Psoas muscle (tissue), 7 donors: ENCODE measurements at regions not wholly inside any gene's neighbourhood (a gene's known extent, or its start where the extent isn't known, plus 50 kb on each side); places are given as distances from the start of the nearest gene placed in this dataset.

ENCODE experiments used
- ATAC-seq, 4 donors: fragments of 200-7000 bp; cut with Tn5 transposase; one replicate each; pipeline ENCODE4 v1.9.1; 2020; ENCODE audit warnings: moderate library complexity in 3 of 4, mild to moderate bottlenecking in 2 of 4
- DNase-seq, 2 donors: peaks; one replicate each; pipeline ENCODE4 v3.0.0-alpha.2; 2020
- H3K27ac ChIP-seq: fragments of 200-600 bp; one replicate; pipeline ENCODE4 v1.8.0; 2022
- H3K27me3 ChIP-seq, 3 donors: fragments of 200-600 bp in 1 of 3; one replicate each; pipeline versions ENCODE4 v1.6.1 to v1.8.0; 2013 to 2022; ENCODE audit warnings: low read length in 2 of 3, mild to moderate bottlenecking in 2 of 3, moderate library complexity in 1 of 3; ENCODE audit not compliant: insufficient read depth in 3 of 3
- H3K36me3 ChIP-seq, 2 donors: fragments of 200-600 bp in 1 of 2; one replicate each; pipeline versions ENCODE4 v1.6.1 to v1.8.0; 2013 to 2022; ENCODE audit warnings: low read depth in 1 of 2, mild to moderate bottlenecking in 1 of 2, moderate library complexity in 1 of 2; ENCODE audit not compliant: insufficient read depth in 1 of 2
- H3K4me1 ChIP-seq: fragments of 200-600 bp; one replicate; pipeline ENCODE4 v1.8.0; 2022
- H3K4me3 ChIP-seq: fragments of 200-600 bp; one replicate; pipeline ENCODE4 v1.8.0; 2022; ENCODE audit warnings: mild to moderate bottlenecking
- H3K9me3 ChIP-seq: fragments of 200-600 bp; one replicate; pipeline ENCODE4 v1.8.0; 2022
- WGBS, 3 donors: extraction: QIAGEN DNeasy Blood & Tissue Kit; methylation state at CpG; one replicate each; pipeline versions ENCODE4 v1.1.6 to v1.1.7; 2013; 5-methylcytosine and 5-hydroxymethylcytosine counted together
- intact Hi-C, 2 donors: fragments of 100-400 bp; cut with DNase I; formaldehyde crosslinking; loops; one replicate each; pipeline versions ENCODE4 v1.11.0 to v1.14.2; 2022
- TF ChIP-seq, protein P1 (sequence below): fragments of 200-600 bp; IDR thresholded peaks from one replicate; pipeline ENCODE4 v1.8.0; 2022; ENCODE audit warnings: antibody characterized with exemption
- donor health status: healthy with polysubstance abuse.
- donor health status: DM: no; HTN: no; CAD: no; lungs with moderate emphysema.
- donor health status: Bipolar disorder and iron deficiency.
- donor health status: healthy.
- donor health status: DM: yes; HTN: yes; CAD: no.
- donor health status: DM: no; HTN: no; CAD: no.
- donor health status: DM: yes; HTN: yes; CAD: no.

DNA sequence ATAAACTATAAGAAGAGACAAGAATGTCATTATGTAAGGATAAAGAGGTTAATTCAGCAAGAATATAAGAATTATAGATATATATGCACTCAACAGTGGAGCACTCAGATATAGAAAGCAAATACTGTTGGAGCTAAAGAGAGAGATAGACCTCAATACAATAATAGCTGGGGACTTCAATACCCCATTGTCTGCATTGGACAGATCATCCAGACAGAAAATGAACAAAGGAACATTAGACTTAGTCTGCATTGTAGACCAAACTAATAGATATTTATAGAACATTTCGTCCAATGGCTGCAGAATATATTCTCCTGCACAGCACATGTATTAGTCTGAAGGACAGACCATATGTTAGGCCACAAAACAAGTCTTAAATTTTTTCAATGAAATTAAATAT is 777.1 kb downstream of the CDH18 start:
- no peak overlapping the region for H3K4me3 ChIP-seq
- no peaks in the 10 kb centered on the region for H3K4me1 ChIP-seq
- no peak for DNase-seq
- intact Hi-C loops = no loop called here
- WGBS, 3 donors = 79 to 89% (median 81%) methylated on average over 1 of the region's 1 CpG
- H3K27me3 ChIP-seq = no peaks in the 10 kb centered on the region
- TF ChIP-seq, protein P1, sequence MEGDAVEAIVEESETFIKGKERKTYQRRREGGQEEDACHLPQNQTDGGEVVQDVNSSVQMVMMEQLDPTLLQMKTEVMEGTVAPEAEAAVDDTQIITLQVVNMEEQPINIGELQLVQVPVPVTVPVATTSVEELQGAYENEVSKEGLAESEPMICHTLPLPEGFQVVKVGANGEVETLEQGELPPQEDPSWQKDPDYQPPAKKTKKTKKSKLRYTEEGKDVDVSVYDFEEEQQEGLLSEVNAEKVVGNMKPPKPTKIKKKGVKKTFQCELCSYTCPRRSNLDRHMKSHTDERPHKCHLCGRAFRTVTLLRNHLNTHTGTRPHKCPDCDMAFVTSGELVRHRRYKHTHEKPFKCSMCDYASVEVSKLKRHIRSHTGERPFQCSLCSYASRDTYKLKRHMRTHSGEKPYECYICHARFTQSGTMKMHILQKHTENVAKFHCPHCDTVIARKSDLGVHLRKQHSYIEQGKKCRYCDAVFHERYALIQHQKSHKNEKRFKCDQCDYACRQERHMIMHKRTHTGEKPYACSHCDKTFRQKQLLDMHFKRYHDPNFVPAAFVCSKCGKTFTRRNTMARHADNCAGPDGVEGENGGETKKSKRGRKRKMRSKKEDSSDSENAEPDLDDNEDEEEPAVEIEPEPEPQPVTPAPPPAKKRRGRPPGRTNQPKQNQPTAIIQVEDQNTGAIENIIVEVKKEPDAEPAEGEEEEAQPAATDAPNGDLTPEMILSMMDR = no peak
- H3K36me3 ChIP-seq = no peaks in the 10 kb centered on the region
- ATAC-seq = no peak
- H3K27ac ChIP-seq = no peak overlapping the region
- H3K9me3 ChIP-seq = peaks cover 9% of the 10 kb centered on the region

DNA sequence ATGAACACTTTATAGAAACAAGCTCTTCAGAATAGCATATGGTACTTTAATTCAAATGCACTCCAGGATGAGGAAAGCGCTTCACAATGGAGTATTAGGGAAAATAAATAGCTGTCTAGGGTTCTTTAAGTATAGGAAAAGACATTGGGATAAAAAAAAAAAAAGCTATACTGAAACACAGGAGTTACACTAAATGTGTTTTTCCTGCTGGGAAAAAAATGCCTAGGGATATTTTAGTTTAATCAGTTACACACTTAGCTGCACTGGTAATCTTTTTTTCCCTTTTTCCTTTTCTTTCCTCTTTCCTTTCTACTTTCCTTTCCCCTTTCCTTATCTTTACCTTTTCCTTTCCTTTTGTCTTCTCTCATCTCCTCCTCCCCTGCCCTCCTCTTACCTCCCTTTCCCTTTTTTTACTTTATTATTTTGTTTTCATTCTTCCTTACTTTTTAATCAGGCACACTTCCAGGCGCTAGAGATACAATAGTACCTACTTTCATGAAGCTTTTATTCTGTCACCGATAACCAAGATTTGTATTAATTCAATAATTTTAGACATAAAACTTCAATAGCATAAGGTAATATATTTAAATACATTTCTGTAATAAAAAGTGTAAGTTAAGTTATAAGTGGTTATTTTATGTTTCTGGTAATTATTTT is 758.7 kb downstream of the CDH18 start:
- Histone ChIP-seq H3K27me3 (no peaks in the 10 kb centered on the region), H3K4me3 (no peak overlapping the region), H3K4me1 (no peaks in the 10 kb centered on the region), H3K9me3 (no peaks in the 10 kb centered on the region), H3K36me3 (no peaks in the 10 kb centered on the region), H3K27ac (no peak overlapping the region)
- DNase-seq (no peak), ATAC-seq (no peak)
- TF ChIP-seq, protein P1 = no peak
- WGBS, 3 donors = 90 to 91% (median 90%) methylated on average over 3 of the region's 3 CpGs
- intact Hi-C loops = no loop called here

DNA sequence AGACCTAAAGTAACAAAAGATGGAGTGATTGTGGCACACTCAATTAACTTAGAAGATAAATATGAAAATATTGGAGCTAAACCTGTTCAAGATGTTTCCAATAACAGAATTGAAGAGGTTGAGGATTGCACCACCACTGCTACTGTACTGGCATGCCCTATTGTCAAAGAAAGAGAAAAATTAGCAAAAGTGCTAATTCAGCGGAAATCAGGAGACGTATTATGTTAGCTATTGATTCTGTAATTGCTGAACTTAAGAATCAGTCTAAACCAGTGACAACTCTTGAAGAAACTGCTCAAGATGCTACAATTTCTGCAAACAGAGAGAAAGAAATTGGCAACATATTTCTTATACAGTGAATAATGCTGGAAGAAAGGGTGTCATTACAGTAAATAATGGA is 754.4 kb downstream of the CDH18 start:
- intact Hi-C loops = no loop called here
- Histone ChIP-seq H3K4me1 (no peaks in the 10 kb centered on the region), H3K9me3 (no peaks in the 10 kb centered on the region), H3K4me3 (no peak overlapping the region), H3K27me3 (no peaks in the 10 kb centered on the region), H3K36me3 (no peaks in the 10 kb centered on the region), H3K27ac (no peak overlapping the region)
- DNase-seq (no peak), ATAC-seq (no peak)
- TF ChIP-seq, protein P1 = no peak
- 91 to 96% (median 92%) methylated on average over 2 of the region's 2 CpGs for WGBS, 3 donors

DNA sequence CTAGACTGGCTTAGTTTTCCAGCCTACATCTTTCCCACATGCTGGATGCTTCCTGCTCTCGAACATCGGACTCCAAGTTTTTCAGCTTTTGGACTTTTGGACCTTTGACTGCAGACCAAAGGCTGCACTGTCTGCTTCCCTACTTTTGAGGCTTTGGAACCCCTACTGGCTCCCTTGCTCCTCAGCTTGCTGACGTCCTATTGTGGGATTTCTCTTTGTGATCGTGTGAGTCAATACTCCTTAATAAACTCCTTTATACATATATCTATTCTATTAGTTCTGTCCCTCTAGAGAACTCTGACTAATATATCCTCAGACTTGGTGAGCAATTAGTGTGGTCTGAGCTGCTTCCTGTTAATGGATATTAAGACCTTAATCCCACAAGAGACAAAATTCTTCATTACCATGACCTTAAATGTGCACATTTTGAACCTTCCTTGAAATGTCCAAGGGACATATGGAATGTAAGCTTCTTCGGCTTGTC is 752.9 kb downstream of the CDH18 start:
- WGBS, 3 donors = 64 to 82% (median 70%) methylated on average over 5 of the region's 5 CpGs
- no peak for ATAC-seq
- TF ChIP-seq, protein P1 = no peak

DNA sequence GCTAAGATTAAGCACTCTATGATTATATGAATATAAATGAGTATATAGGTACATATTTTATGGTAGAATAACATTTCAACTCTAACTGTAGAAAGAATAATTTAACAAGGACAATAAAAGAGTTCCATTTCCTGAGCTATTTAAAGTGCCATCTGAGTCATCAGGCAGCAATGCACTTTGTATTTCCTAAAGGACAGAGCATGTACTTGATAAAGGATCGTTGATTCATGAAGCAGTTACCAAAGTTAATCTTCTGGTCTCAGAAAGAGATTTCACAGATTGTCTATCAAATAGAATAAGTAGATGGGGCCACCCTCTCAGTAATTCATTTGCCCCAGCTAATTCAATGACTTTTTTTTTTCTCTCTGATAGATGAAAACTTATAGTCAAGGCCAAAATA is 747.8 kb downstream of the CDH18 start:
- TF ChIP-seq, protein P1 = no peak
- WGBS, 3 donors = 47 to 54% (median 48%) methylated on average over 1 of the region's 1 CpG
- no peaks in the 10 kb centered on the region for H3K9me3 ChIP-seq
- ATAC-seq (no peak), DNase-seq (no peak)
- no peaks in the 10 kb centered on the region for H3K27me3 ChIP-seq
- no peak overlapping the region for H3K27ac ChIP-seq
- no peaks in the 10 kb centered on the region for H3K36me3 ChIP-seq
- no peaks in the 10 kb centered on the region for H3K4me1 ChIP-seq
- no peak overlapping the region for H3K4me3 ChIP-seq
- intact Hi-C loops = no loop called here

More for the DNA sequence above, 752.9 kb downstream of the CDH18 start:
- Histone ChIP-seq H3K9me3 (no peaks in the 10 kb centered on the region), H3K4me3 (no peak overlapping the region), H3K27ac (no peak overlapping the region), H3K4me1 (no peaks in the 10 kb centered on the region), H3K27me3 (no peaks in the 10 kb centered on the region), H3K36me3 (no peaks in the 10 kb centered on the region)
- intact Hi-C loops = no loop called here
- no peak for DNase-seq
